ENCODE measurements at regions not wholly inside any gene's neighbourhood (a gene's known extent, or its start where the extent isn't known, plus 50 kb on each side); places are given as distances from the start of the nearest gene placed in this dataset.

GRCh38 chr4:138668309-138668708 lies 347.3 kb upstream of the NOCT start:
- H3K9me3 Mint-ChIP-seq, result no peaks in the 10 kb centered on the region
- H3K4me1 Mint-ChIP-seq, result no peaks in the 10 kb centered on the region

GRCh38 chr4:138666366-138666765 lies 349.2 kb upstream of the NOCT start:
- H3K27me3 Mint-ChIP-seq, result no peaks in the 10 kb centered on the region
- CTCF ChIA-PET, result no interaction called here
- POLR2A ChIA-PET, result no interaction called here
- H3K4me3 Mint-ChIP-seq, result no peak overlapping the region
- H3K4me1 Mint-ChIP-seq, result no peaks in the 10 kb centered on the region
- no peaks in the 10 kb centered on the region for H3K9me3 Mint-ChIP-seq
- H3K36me3 Mint-ChIP-seq (ENCODE audit: low read depth), result no peaks in the 10 kb centered on the region
- DNase-seq (no peak), ATAC-seq (ENCODE audit: low read depth) (no peak)
- no peak for TF ChIP-seq CTCF (IDR thresholded peaks at IDR 0.05)
- intact Hi-C loops (cut with micrococcal nuclease), result no loop called here
- no peak overlapping the region for H3K27ac Mint-ChIP-seq

More at GRCh38 chr4:138668309-138668708, 347.3 kb upstream of the NOCT start:
- Mint-ChIP-seq H3K36me3 (ENCODE audit: low read depth) (no peaks in the 10 kb centered on the region), H3K27ac (no peak overlapping the region), H3K4me3 (no peak overlapping the region), H3K27me3 (peaks cover 5% of the 10 kb centered on the region)
- ATAC-seq (ENCODE audit: low read depth) (no peak), DNase-seq (no peak)
- intact Hi-C loops (cut with micrococcal nuclease), result no loop called here
- ChIA-PET CTCF (interaction anchor here (1.9 kb wide), 1 partner anchor 13 kb away, joined by 6 read pairs; no protein-coding TSS in a partner anchor), POLR2A (no interaction called here)
- TF ChIP-seq CTCF (IDR thresholded peaks at IDR 0.05), result no peak

- no peaks in the 10 kb centered on the region for H3K4me1 Mint-ChIP-seq
- no peak overlapping the region for H3K4me3 Mint-ChIP-seq
- no peaks in the 10 kb centered on the region for H3K27me3 Mint-ChIP-seq
- no peaks in the 10 kb centered on the region for H3K36me3 Mint-ChIP-seq (ENCODE audit: low read depth)
- POLR2A ChIA-PET, result no interaction called here
- no peak for TF ChIP-seq CTCF (IDR thresholded peaks at IDR 0.05)
- DNase-seq (no peak), ATAC-seq (ENCODE audit: low read depth) (no peak)
- CTCF ChIA-PET, result interaction anchor here (1.2 kb wide), 1 partner anchor 13 kb away, joined by 3 read pairs; no protein-coding TSS in a partner anchor
- H3K9me3 Mint-ChIP-seq, result no peaks in the 10 kb centered on the region
- intact Hi-C loops (cut with micrococcal nuclease), result no loop called here
- H3K27ac Mint-ChIP-seq, result no peak overlapping the region
Observed at GRCh38 chr4:138665851-138666250, 349.7 kb upstream of the NOCT start.

- ChIA-PET CTCF (no interaction called here), POLR2A (no interaction called here)
- ATAC-seq (ENCODE audit: low read depth), result no peak
Observed at GRCh38 chr4:138663883-138664282, 351.7 kb upstream of the NOCT start.

GRCh38 chr4:138659812-138660316 lies 355.7 kb upstream of the NOCT start:
- DNase-seq (no peak), ATAC-seq (ENCODE audit: low read depth) (no peak)
- intact Hi-C loops (cut with micrococcal nuclease), result no loop called here
- H3K4me1 Mint-ChIP-seq, result no peaks in the 10 kb centered on the region
- H3K27ac Mint-ChIP-seq, result no peak overlapping the region
- H3K9me3 Mint-ChIP-seq, result no peaks in the 10 kb centered on the region
- no peak for TF ChIP-seq CTCF (IDR thresholded peaks at IDR 0.05)
- ChIA-PET POLR2A (no interaction called here), CTCF (interaction anchor here (1.2 kb wide), 1 partner anchor 21 kb away, joined by 3 read pairs; no protein-coding TSS in a partner anchor)
- H3K4me3 Mint-ChIP-seq, result no peak overlapping the region
- no peaks in the 10 kb centered on the region for H3K36me3 Mint-ChIP-seq (ENCODE audit: low read depth)
- H3K27me3 Mint-ChIP-seq, result no peaks in the 10 kb centered on the region

More at GRCh38 chr4:138663883-138664282, 351.7 kb upstream of the NOCT start:
- intact Hi-C loops (cut with micrococcal nuclease), result no loop called here
- no peak overlapping the region for H3K4me3 Mint-ChIP-seq
- no peaks in the 10 kb centered on the region for H3K36me3 Mint-ChIP-seq (ENCODE audit: low read depth)
- TF ChIP-seq CTCF (IDR thresholded peaks at IDR 0.05), result no peak
- H3K4me1 Mint-ChIP-seq, result no peaks in the 10 kb centered on the region
- H3K27me3 Mint-ChIP-seq, result no peaks in the 10 kb centered on the region
- no peak for DNase-seq
- H3K9me3 Mint-ChIP-seq, result no peaks in the 10 kb centered on the region
- no peak overlapping the region for H3K27ac Mint-ChIP-seq

Data from activated B cell treated with CpG ODN at 0.5 μM for 24 hours (primary cell).